ENCODE measurements at regions not wholly inside any gene's neighbourhood (a gene's known extent, or its start where the extent isn't known, plus 50 kb on each side); places are given as distances from the start of the nearest gene placed in this dataset.

DNA sequence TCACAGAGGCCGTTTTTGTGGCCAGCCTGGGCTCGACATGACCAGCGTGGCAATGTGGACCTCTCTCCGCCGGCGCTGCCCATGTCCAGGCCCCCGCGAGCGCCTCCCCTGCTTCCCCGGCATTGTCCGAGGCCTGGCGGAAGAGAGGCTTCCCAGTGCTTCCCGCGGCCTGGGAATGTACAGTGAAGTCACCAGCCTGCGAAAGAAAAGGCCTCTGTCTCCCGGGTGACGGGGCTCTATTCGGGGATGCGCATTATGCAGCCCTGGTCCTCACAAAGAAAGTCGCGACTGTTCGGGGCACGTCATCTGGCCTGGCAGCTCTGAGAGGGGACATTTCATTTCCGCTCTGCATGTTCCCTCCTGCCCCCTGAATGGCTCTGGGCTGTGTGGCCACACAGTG lies 109.2 kb upstream of the AGAP1 start:
- Mint-ChIP-seq H3K9me3 (ENCODE audit: unreplicated experiment) (no peaks in the 10 kb centered on the region), H3K4me1 (ENCODE audit: unreplicated experiment) (no peaks in the 10 kb centered on the region), H3K27ac (ENCODE audit: unreplicated experiment) (no peak overlapping the region), H3K27me3 (ENCODE audit: unreplicated experiment) (no peaks in the 10 kb centered on the region), H3K4me3 (ENCODE audit: unreplicated experiment) (no peak overlapping the region), H3K36me3 (ENCODE audit: low read depth, unreplicated experiment) (no peaks in the 10 kb centered on the region)
- DNase-seq (ENCODE audit: low spot score), result no peak
- TF ChIP-seq, protein P1, sequence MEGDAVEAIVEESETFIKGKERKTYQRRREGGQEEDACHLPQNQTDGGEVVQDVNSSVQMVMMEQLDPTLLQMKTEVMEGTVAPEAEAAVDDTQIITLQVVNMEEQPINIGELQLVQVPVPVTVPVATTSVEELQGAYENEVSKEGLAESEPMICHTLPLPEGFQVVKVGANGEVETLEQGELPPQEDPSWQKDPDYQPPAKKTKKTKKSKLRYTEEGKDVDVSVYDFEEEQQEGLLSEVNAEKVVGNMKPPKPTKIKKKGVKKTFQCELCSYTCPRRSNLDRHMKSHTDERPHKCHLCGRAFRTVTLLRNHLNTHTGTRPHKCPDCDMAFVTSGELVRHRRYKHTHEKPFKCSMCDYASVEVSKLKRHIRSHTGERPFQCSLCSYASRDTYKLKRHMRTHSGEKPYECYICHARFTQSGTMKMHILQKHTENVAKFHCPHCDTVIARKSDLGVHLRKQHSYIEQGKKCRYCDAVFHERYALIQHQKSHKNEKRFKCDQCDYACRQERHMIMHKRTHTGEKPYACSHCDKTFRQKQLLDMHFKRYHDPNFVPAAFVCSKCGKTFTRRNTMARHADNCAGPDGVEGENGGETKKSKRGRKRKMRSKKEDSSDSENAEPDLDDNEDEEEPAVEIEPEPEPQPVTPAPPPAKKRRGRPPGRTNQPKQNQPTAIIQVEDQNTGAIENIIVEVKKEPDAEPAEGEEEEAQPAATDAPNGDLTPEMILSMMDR (IDR thresholded peaks at IDR 0.05; ENCODE audit: unreplicated experiment), result no peak

DNA sequence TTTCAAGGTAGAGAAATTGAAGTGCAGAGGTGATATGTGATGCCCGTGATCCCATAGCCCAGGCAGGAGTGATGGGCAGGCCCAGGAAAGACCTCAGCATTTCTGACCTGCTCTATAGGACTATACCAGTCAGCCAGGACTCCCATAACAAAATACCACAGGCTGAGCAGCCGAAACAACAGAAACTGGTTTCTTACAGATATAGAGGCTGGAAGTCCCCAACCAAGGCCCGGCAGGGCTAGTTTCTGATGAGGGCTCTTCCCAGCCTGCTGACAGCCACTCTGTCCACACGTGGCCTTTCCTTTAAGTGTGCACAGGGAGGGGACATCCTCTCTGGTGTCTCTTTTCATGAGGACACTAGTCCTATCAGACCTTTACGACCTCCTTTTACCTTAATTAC lies 104.2 kb upstream of the AGAP1 start:
- no peaks in the 10 kb centered on the region for H3K36me3 Mint-ChIP-seq (ENCODE audit: low read depth, unreplicated experiment)
- peaks cover 3% of the 10 kb centered on the region for H3K27me3 Mint-ChIP-seq (ENCODE audit: unreplicated experiment)
- H3K27ac Mint-ChIP-seq (ENCODE audit: unreplicated experiment), result no peak overlapping the region
- no peak for DNase-seq (ENCODE audit: low spot score)
- H3K4me1 Mint-ChIP-seq (ENCODE audit: unreplicated experiment), result peaks cover 10% of the 10 kb centered on the region
- TF ChIP-seq, protein P1 (IDR thresholded peaks at IDR 0.05; ENCODE audit: unreplicated experiment), result no peak
- H3K4me3 Mint-ChIP-seq (ENCODE audit: unreplicated experiment), result no peak overlapping the region
- H3K9me3 Mint-ChIP-seq (ENCODE audit: unreplicated experiment), result no peaks in the 10 kb centered on the region

DNA sequence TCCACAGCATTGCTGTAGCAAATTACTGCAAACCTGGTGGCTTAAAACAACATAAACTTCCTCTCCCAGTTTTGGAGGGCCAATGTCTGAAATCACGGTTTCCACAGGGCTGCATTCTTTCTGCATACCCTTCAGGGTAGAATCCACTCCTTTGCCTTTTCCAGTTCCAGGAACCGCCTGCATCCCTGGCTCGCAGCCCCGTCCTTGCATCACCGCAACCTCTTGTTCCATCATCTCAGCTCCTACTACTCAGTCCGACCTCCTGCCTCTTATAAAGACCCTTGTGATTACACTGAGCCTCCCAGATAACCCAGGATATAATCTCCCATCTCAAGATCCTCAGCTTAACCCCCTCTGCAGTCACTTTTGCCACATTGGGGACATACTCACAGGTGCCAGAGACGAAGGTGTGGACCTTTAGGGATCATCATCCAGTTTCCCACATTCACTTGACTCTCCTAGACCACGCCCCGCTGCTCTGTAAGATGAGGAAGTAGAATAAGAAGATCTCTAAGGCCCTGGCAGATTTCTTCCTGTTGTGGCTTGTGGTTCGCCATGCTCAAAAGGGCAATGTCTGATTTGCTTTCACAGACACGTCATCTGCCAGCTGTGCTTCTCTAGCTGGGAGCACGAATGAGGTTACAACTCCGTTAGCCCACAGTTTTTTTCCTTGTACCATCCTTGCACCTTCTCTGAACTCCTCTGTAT lies 103.6 kb upstream of the AGAP1 start:
- H3K36me3 Mint-ChIP-seq (ENCODE audit: low read depth, unreplicated experiment), result no peaks in the 10 kb centered on the region
- peaks cover 5% of the 10 kb centered on the region for H3K27me3 Mint-ChIP-seq (ENCODE audit: unreplicated experiment)
- H3K9me3 Mint-ChIP-seq (ENCODE audit: unreplicated experiment), result no peaks in the 10 kb centered on the region
- DNase-seq (ENCODE audit: low spot score), result no peak
- H3K4me3 Mint-ChIP-seq (ENCODE audit: unreplicated experiment), result no peak overlapping the region
- TF ChIP-seq, protein P1 (IDR thresholded peaks at IDR 0.05; ENCODE audit: unreplicated experiment), result no peak
- H3K4me1 Mint-ChIP-seq (ENCODE audit: unreplicated experiment), result peaks cover 10% of the 10 kb centered on the region
- no peak overlapping the region for H3K27ac Mint-ChIP-seq (ENCODE audit: unreplicated experiment)

DNA sequence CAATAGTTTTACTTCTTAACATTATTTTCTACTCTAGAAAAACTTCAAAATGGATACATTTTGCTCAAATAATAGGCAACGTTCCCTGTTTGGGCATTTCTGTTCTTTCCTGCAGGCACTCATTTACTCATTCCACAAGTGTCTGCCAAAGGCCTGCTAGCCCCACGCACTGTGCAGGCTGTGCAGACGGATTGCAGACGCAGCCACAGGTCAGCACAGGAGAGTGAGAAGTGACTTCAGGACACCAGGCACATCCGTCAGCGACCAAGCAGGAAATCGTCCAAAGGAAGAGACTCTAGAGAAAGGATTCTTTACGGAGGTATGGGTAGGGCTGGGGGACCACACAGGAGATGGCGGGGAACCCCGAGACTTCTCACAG lies 103.0 kb upstream of the AGAP1 start:
- H3K36me3 Mint-ChIP-seq (ENCODE audit: low read depth, unreplicated experiment), result no peaks in the 10 kb centered on the region
- no peak overlapping the region for H3K4me3 Mint-ChIP-seq (ENCODE audit: unreplicated experiment)
- no peak overlapping the region for H3K27ac Mint-ChIP-seq (ENCODE audit: unreplicated experiment)
- TF ChIP-seq, protein P1 (IDR thresholded peaks at IDR 0.05; ENCODE audit: unreplicated experiment), result no peak
- peaks cover 5% of the 10 kb centered on the region for H3K27me3 Mint-ChIP-seq (ENCODE audit: unreplicated experiment)
- H3K4me1 Mint-ChIP-seq (ENCODE audit: unreplicated experiment), result peaks cover 10% of the 10 kb centered on the region
- no peaks in the 10 kb centered on the region for H3K9me3 Mint-ChIP-seq (ENCODE audit: unreplicated experiment)
- no peak for DNase-seq (ENCODE audit: low spot score)

DNA sequence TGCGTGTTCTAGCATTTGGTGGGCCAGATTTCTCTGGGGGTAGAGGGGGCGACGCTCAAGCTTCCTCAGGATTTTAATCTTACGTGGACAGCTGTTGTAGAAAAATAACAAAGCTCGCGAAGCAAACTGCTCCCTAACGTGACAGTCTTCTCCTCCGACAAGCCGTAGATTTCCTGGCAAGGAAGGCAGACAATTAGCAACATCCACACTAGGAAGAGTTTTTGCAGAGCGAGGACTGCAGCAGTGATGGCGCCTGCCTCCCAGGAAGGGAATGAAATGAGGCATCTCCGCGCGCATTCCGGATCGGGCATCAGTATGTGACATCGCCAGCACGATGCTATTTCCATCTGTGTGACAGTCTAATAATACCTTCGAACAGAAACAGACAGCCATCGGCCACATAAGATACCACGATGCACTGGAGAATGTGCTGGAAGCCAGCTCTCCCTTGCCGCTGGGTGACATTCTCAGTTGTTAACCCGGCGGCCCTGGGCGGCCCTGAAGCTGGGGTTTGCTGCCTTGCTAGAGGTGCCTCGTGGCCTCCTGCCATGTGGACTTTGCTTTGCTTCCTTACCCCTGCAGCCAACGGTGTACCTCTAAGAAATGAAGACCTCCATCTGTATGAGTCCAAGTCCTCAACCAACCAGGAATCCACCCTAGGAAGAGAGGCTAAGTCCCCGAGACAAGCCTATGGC lies 101.8 kb upstream of the AGAP1 start:
- Mint-ChIP-seq H3K27ac (ENCODE audit: unreplicated experiment) (no peak overlapping the region), H3K36me3 (ENCODE audit: low read depth, unreplicated experiment) (no peaks in the 10 kb centered on the region), H3K4me3 (ENCODE audit: unreplicated experiment) (no peak overlapping the region), H3K27me3 (ENCODE audit: unreplicated experiment) (peaks cover 5% of the 10 kb centered on the region), H3K9me3 (ENCODE audit: unreplicated experiment) (no peaks in the 10 kb centered on the region), H3K4me1 (ENCODE audit: unreplicated experiment) (peaks cover 10% of the 10 kb centered on the region)
- DNase-seq (ENCODE audit: low spot score), result no peak
- TF ChIP-seq, protein P1 (IDR thresholded peaks at IDR 0.05; ENCODE audit: unreplicated experiment), result no peak

All from endothelial cell (in vitro differentiated cells).